ENCODE measurements at regions not wholly inside any gene's neighbourhood (a gene's known extent, or its start where the extent isn't known, plus 50 kb on each side); places are given as distances from the start of the nearest gene placed in this dataset.

- Histone ChIP-seq H3K27ac (no peak overlapping the region), H3K4me3 (no peak overlapping the region), H3K36me3 (no peaks in the 10 kb centered on the region), H3K27me3 (no peaks in the 10 kb centered on the region), H3K9me3 (no peaks in the 10 kb centered on the region), H3K4me1 (no peaks in the 10 kb centered on the region)
- intact Hi-C loops (cut with DNase I): no loop called here
- TF ChIP-seq CTCF (IDR thresholded peaks at IDR 0.05): no peak
- no peak for TF ChIP-seq POLR2A (IDR thresholded peaks at IDR 0.05)
- no peak for DNase-seq
Observed at GRCh38 chr12:61610143-61610542, 650.1 kb upstream of the USP15 start.

- Histone ChIP-seq H3K27ac (no peak overlapping the region), H3K4me3 (no peak overlapping the region), H3K27me3 (no peaks in the 10 kb centered on the region), H3K4me1 (no peaks in the 10 kb centered on the region), H3K9me3 (no peaks in the 10 kb centered on the region), H3K36me3 (no peaks in the 10 kb centered on the region)
- intact Hi-C loops (cut with DNase I): no loop called here
- DNase-seq: no peak
- WGBS, 2 donors: 51 to 58% methylated on average over 2 of the region's 2 CpGs
- TF ChIP-seq CTCF (IDR thresholded peaks at IDR 0.05): no peak
- TF ChIP-seq POLR2A (IDR thresholded peaks at IDR 0.05): no peak
Observed at GRCh38 chr12:61629702-61630101, 630.5 kb upstream of the USP15 start.

DNA sequence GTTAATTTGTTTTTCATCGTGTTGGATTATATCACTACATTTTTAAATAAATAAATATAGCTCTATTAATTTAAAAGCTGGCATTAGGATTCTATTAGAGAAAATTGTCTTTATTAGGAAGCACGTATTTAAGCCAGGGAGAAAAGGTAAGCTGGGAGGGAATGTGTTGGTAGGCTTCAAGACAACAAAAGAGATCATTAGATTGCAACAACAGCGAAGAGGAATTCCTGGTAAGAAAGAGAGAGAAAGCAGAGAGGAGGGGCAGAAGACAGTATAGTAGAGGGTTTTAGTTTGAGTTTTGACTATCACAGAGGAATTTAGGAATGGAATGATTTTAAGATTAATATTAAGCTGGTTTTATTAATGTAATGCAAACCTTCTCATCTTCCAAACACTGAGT, 613.6 kb upstream of the USP15 start:
- TF ChIP-seq POLR2A (IDR thresholded peaks at IDR 0.05) (no peak), CTCF (IDR thresholded peaks at IDR 0.05) (no peak)
- Histone ChIP-seq H3K27ac (no peak overlapping the region), H3K9me3 (no peaks in the 10 kb centered on the region), H3K27me3 (no peaks in the 10 kb centered on the region), H3K36me3 (no peaks in the 10 kb centered on the region), H3K4me3 (no peak overlapping the region), H3K4me1 (no peaks in the 10 kb centered on the region)
- intact Hi-C loops (cut with DNase I): no loop called here
- no peak for DNase-seq
- WGBS, 2 donors: 56 to 70% methylated on average over 3 of the region's 3 CpGs

DNA sequence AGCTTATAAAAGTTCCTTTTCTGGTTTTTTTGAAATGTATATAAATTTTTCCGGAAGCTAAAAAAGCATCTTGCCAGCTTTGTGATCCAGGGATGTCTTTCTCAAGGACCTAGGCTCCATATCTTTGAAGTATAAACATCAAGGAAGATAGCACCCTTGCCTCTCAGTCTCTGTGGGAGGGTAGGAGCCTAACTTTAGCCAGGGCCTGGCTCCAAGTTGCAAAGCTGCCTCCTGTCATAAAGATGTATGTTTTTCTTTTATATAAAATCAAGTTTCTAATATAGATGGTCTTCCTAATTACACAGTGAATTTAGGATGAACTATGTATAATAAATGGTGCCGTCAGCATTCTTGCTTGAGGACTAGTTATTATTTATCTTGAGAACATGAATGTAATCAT, 612.6 kb upstream of the USP15 start:
- H3K4me3 ChIP-seq: no peak overlapping the region
- no peaks in the 10 kb centered on the region for H3K27me3 ChIP-seq
- H3K9me3 ChIP-seq: no peaks in the 10 kb centered on the region
- no peaks in the 10 kb centered on the region for H3K36me3 ChIP-seq
- WGBS, 2 donors: 69 to 75% methylated on average over 2 of the region's 2 CpGs
- DNase-seq: no peak
- TF ChIP-seq POLR2A (IDR thresholded peaks at IDR 0.05) (no peak), CTCF (IDR thresholded peaks at IDR 0.05) (no peak)
- H3K4me1 ChIP-seq: no peaks in the 10 kb centered on the region
- H3K27ac ChIP-seq: no peak overlapping the region
- intact Hi-C loops (cut with DNase I): no loop called here

DNA sequence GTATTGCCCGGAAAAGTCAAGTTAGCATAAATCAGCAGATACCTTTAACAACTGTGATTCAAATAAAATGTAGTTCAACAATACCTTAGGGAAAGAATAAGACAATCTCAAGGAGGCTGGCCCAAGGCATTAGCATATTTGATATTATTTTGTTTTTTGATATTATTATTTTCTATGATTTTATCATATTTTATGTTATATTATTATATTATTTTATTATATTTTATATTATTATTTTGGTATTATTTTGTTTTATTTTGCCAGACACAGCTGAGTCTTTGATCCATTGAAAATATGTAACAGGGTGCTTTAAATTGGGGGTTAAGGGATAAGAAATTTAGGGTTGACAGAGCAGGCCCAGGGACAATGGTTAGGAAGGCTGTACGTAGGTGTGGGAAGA, 607.9 kb upstream of the USP15 start:
- H3K9me3 ChIP-seq: no peaks in the 10 kb centered on the region
- TF ChIP-seq CTCF (IDR thresholded peaks at IDR 0.05) (no peak), POLR2A (IDR thresholded peaks at IDR 0.05) (no peak)
- WGBS, 2 donors: 79 to 89% methylated on average over 2 of the region's 2 CpGs
- no peaks in the 10 kb centered on the region for H3K4me1 ChIP-seq
- no peak overlapping the region for H3K4me3 ChIP-seq
- intact Hi-C loops (cut with DNase I): no loop called here
- no peak overlapping the region for H3K27ac ChIP-seq
- no peaks in the 10 kb centered on the region for H3K36me3 ChIP-seq
- no peak for DNase-seq
- no peaks in the 10 kb centered on the region for H3K27me3 ChIP-seq
